ENCODE measurements at regions not wholly inside any gene's neighbourhood (a gene's known extent, or its start where the extent isn't known, plus 50 kb on each side); places are given as distances from the start of the nearest gene placed in this dataset.

DNA sequence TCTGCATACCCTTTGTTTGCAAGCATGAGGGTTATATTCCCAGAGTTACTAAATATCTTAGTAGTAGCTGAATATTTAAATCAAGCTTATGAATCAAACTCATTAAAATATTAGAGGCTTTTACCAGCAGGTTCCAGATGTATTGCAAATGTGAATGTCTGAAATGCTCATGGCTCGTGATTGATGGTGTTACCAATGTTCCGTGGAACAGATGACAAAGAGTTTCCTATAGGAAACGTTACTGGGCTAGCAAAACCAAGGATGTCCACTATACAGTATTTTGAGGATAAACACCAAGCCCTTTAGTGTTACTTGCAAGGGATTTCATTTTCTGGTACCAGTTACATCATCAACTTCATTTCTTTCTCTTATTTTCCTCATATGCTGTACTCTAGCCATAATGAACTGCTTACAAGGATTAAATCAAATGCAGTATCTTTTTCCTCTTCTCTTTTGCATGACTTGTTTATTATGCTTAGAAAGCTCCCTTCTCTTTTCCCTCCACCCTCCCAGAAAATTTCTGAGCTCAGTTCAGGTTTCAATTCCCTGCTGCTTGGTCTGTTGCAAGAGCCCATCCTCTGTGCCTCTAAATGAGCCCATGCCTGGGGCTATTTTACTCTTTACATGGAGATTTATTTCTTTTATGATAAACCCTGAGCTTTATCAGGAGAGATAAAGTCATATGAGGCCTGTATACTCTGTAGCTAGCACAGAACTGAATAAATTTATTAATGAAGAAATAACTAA lies 1537.1 kb upstream of the GOT2 start:
- TF ChIP-seq, protein P1, sequence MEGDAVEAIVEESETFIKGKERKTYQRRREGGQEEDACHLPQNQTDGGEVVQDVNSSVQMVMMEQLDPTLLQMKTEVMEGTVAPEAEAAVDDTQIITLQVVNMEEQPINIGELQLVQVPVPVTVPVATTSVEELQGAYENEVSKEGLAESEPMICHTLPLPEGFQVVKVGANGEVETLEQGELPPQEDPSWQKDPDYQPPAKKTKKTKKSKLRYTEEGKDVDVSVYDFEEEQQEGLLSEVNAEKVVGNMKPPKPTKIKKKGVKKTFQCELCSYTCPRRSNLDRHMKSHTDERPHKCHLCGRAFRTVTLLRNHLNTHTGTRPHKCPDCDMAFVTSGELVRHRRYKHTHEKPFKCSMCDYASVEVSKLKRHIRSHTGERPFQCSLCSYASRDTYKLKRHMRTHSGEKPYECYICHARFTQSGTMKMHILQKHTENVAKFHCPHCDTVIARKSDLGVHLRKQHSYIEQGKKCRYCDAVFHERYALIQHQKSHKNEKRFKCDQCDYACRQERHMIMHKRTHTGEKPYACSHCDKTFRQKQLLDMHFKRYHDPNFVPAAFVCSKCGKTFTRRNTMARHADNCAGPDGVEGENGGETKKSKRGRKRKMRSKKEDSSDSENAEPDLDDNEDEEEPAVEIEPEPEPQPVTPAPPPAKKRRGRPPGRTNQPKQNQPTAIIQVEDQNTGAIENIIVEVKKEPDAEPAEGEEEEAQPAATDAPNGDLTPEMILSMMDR (IDR thresholded peaks at IDR 0.05; ENCODE audit: low read depth, low read length, poor library complexity, severe bottlenecking), result no peak
- no peak for TF ChIP-seq EZH2phosphoT487 (IDR thresholded peaks at IDR 0.05; ENCODE audit: borderline replicate concordance, low read length)

Measured in DOHH2 (cell line).